HG02852 (cell line): ENCODE measurements at regions not wholly inside any gene's neighbourhood (a gene's known extent, or its start where the extent isn't known, plus 50 kb on each side); places are given as distances from the start of the nearest gene placed in this dataset.

Experiments
- ATAC-seq: cut with Tn5 transposase; IDR thresholded peaks from one replicate; pipeline ENCODE4 v1.9.1; 2021; ENCODE audit warnings: mild to moderate bottlenecking, moderate library complexity; ENCODE audit not compliant: unreplicated experiment

GRCh38 chr14:41418851-41419250 is 187.8 kb upstream of the LRFN5 start:
- ATAC-seq: no peak

- ATAC-seq: no peak
These were observed 196.9 kb upstream of the LRFN5 start for GRCh38 chr14:41409806-41410205.

- no peak for ATAC-seq
These were observed 202.6 kb upstream of the LRFN5 start for GRCh38 chr14:41404126-41404525.

GRCh38 chr14:41403360-41403759 is 203.3 kb upstream of the LRFN5 start:
- ATAC-seq: no peak

- no peak for ATAC-seq
These were observed 208.8 kb upstream of the LRFN5 start for GRCh38 chr14:41397926-41398325.

- ATAC-seq: no peak
These were observed 213.2 kb upstream of the LRFN5 start for GRCh38 chr14:41393512-41393911.

GRCh38 chr14:41392226-41392625 is 214.4 kb upstream of the LRFN5 start:
- ATAC-seq: no peak

GRCh38 chr14:41389355-41389754 is 217.3 kb upstream of the LRFN5 start:
- no peak for ATAC-seq

- no peak for ATAC-seq
These were observed 220.9 kb upstream of the LRFN5 start for GRCh38 chr14:41385797-41386196.

- ATAC-seq: no peak
These were observed 226.7 kb upstream of the LRFN5 start for GRCh38 chr14:41380017-41380416.

GRCh38 chr14:41378526-41378925 is 228.2 kb upstream of the LRFN5 start:
- no peak for ATAC-seq

- no peak for ATAC-seq
These were observed 228.7 kb upstream of the LRFN5 start for GRCh38 chr14:41377932-41378331.

- ATAC-seq: no peak
These were observed 232.6 kb upstream of the LRFN5 start for GRCh38 chr14:41374092-41374491.

GRCh38 chr14:41362139-41362538 is 244.5 kb upstream of the LRFN5 start:
- no peak for ATAC-seq

- ATAC-seq: no peak
These were observed 246.6 kb upstream of the LRFN5 start for GRCh38 chr14:41360126-41360525.

- no peak for ATAC-seq
These were observed 250.8 kb upstream of the LRFN5 start for GRCh38 chr14:41355866-41356265.

GRCh38 chr14:41350476-41350875 is 256.2 kb upstream of the LRFN5 start:
- ATAC-seq: no peak

- no peak for ATAC-seq
These were observed 257.3 kb upstream of the LRFN5 start for GRCh38 chr14:41349289-41349910.

- no peak for ATAC-seq
These were observed 262.8 kb upstream of the LRFN5 start for GRCh38 chr14:41343857-41344256.

- ATAC-seq: no peak
These were observed 293.5 kb upstream of the LRFN5 start for GRCh38 chr14:41313196-41313595.

- ATAC-seq: no peak
These were observed 303.2 kb upstream of the LRFN5 start for GRCh38 chr14:41303506-41303905.

GRCh38 chr14:41302776-41303175 is 303.9 kb upstream of the LRFN5 start:
- ATAC-seq: no peak

GRCh38 chr14:41299924-41300323 is 306.8 kb upstream of the LRFN5 start:
- no peak for ATAC-seq
